WTC11 (cell line): ENCODE measurements at regions not wholly inside any gene's neighbourhood (a gene's known extent, or its start where the extent isn't known, plus 50 kb on each side); places are given as distances from the start of the nearest gene placed in this dataset.

Source experiments
- CREB1 ChIP-seq: sonication (generic); formaldehyde crosslinking; IDR thresholded peaks from 2 replicates; pipeline ENCODE4 v1.8.0; 2023; ENCODE audit warnings: mild to moderate bottlenecking, missing genetic modification reagents
- CREM ChIP-seq: sonication (generic); formaldehyde crosslinking; IDR thresholded peaks from 2 replicates; pipeline ENCODE4 v1.8.1; 2022; ENCODE audit warnings: mild to moderate bottlenecking, missing genetic modification reagents, moderate library complexity
- ESRRA ChIP-seq: sonication (generic); formaldehyde crosslinking; IDR thresholded peaks from 2 replicates; pipeline ENCODE4 v1.8.1; 2022; ENCODE audit warnings: mild to moderate bottlenecking, missing genetic modification reagents, borderline replicate concordance
- JUN ChIP-seq: sonication (generic); formaldehyde crosslinking; IDR thresholded peaks from 2 replicates; pipeline ENCODE4 v1.8.0; 2023; ENCODE audit warnings: mild to moderate bottlenecking, missing genetic modification reagents
- NR2C2 ChIP-seq: sonication (generic); formaldehyde crosslinking; IDR thresholded peaks from 2 replicates; pipeline ENCODE4 v1.8.0; 2022; ENCODE audit warnings: mild to moderate bottlenecking, missing genetic modification reagents
- STAT6 ChIP-seq: sonication (generic); formaldehyde crosslinking; conservative IDR thresholded peaks from 2 replicates; pipeline ENCODE4 v1.8.1; 2023; ENCODE audit warnings: mild to moderate bottlenecking, low read depth, missing genetic modification reagents, moderate library complexity
- TEAD4 ChIP-seq: sonication (generic); formaldehyde crosslinking; IDR thresholded peaks from 2 replicates; pipeline ENCODE4 v1.8.0; 2022; ENCODE audit warnings: mild to moderate bottlenecking, missing genetic modification reagents
- TF ChIP-seq, protein P1 (sequence below): fragments of 200-600 bp; IDR thresholded peaks from 2 replicates; pipeline ENCODE4 v1.8.0; 2022; ENCODE audit warnings: antibody characterized with exemption
- TF ChIP-seq, protein P2 (sequence below): sonication (generic); formaldehyde crosslinking; IDR thresholded peaks from 2 replicates; pipeline ENCODE4 v1.8.0; 2022; ENCODE audit warnings: mild to moderate bottlenecking, missing genetic modification reagents
- TF ChIP-seq, protein P3 (sequence below): sonication (generic); formaldehyde crosslinking; IDR thresholded peaks from 2 replicates; pipeline ENCODE4 v1.8.1; 2022; ENCODE audit warnings: mild to moderate bottlenecking, moderate library complexity, missing genetic modification reagents
- TF ChIP-seq, protein P4 (sequence below): sonication (generic); formaldehyde crosslinking; IDR thresholded peaks from 2 replicates; pipeline ENCODE4 v1.8.0; 2022; ENCODE audit warnings: mild to moderate bottlenecking, missing genetic modification reagents
- TF ChIP-seq, protein P5 (sequence below): sonication (generic); formaldehyde crosslinking; IDR thresholded peaks from 2 replicates; pipeline ENCODE4 v1.8.0; 2023; ENCODE audit warnings: missing genetic modification reagents
- TF ChIP-seq, protein P6 (sequence below): sonication (generic); formaldehyde crosslinking; IDR thresholded peaks from 2 replicates; pipeline ENCODE4 v1.8.1; 2022; ENCODE audit warnings: missing genetic modification reagents, borderline replicate concordance

DNA sequence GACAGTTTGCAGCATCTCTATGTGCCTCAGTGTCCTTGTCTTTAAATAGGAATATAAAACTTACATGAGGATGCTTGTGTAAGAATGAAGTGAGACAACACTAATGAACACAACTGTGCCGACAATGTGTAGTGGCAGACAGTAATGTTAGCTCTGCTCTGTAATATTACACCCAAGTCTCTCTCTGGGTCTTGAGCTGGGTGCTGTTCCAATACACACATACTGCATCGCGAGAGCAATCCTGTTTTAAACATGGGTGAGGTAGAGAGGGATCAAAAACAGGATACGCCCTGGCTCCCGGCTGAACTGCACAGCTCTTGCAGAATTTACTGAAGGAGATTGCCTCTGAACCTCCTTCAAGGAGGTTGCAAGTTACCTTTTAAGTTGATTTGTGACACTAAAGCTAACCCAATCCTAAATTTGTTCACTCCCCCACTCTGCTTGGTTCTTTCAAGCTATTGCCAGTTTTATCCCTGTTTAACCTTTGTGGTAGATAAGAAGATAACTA lies 155.2 kb upstream of the ISL1 start:
- TF ChIP-seq NR2C2 (CRISPR knock-in tag) (no peak), JUN (CRISPR knock-in tag) (no peak), ESRRA (CRISPR knock-in tag) (no peak), STAT6 (CRISPR knock-in tag) (no peak), TEAD4 (CRISPR knock-in tag) (no peak), CREB1 (CRISPR knock-in tag) (no peak), CREM (CRISPR knock-in tag) (no peak)
- TF ChIP-seq, protein P1, sequence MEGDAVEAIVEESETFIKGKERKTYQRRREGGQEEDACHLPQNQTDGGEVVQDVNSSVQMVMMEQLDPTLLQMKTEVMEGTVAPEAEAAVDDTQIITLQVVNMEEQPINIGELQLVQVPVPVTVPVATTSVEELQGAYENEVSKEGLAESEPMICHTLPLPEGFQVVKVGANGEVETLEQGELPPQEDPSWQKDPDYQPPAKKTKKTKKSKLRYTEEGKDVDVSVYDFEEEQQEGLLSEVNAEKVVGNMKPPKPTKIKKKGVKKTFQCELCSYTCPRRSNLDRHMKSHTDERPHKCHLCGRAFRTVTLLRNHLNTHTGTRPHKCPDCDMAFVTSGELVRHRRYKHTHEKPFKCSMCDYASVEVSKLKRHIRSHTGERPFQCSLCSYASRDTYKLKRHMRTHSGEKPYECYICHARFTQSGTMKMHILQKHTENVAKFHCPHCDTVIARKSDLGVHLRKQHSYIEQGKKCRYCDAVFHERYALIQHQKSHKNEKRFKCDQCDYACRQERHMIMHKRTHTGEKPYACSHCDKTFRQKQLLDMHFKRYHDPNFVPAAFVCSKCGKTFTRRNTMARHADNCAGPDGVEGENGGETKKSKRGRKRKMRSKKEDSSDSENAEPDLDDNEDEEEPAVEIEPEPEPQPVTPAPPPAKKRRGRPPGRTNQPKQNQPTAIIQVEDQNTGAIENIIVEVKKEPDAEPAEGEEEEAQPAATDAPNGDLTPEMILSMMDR = no peak
- TF ChIP-seq, protein P2, sequence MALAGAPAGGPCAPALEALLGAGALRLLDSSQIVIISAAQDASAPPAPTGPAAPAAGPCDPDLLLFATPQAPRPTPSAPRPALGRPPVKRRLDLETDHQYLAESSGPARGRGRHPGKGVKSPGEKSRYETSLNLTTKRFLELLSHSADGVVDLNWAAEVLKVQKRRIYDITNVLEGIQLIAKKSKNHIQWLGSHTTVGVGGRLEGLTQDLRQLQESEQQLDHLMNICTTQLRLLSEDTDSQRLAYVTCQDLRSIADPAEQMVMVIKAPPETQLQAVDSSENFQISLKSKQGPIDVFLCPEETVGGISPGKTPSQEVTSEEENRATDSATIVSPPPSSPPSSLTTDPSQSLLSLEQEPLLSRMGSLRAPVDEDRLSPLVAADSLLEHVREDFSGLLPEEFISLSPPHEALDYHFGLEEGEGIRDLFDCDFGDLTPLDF (CRISPR knock-in tag) = no peak
- TF ChIP-seq, protein P3, sequence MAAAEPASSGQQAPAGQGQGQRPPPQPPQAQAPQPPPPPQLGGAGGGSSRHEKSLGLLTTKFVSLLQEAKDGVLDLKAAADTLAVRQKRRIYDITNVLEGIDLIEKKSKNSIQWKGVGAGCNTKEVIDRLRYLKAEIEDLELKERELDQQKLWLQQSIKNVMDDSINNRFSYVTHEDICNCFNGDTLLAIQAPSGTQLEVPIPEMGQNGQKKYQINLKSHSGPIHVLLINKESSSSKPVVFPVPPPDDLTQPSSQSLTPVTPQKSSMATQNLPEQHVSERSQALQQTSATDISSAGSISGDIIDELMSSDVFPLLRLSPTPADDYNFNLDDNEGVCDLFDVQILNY (CRISPR knock-in tag) = no peak
- TF ChIP-seq, protein P4, sequence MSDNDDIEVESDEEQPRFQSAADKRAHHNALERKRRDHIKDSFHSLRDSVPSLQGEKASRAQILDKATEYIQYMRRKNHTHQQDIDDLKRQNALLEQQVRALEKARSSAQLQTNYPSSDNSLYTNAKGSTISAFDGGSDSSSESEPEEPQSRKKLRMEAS (CRISPR knock-in tag) = no peak
- TF ChIP-seq, protein P5, sequence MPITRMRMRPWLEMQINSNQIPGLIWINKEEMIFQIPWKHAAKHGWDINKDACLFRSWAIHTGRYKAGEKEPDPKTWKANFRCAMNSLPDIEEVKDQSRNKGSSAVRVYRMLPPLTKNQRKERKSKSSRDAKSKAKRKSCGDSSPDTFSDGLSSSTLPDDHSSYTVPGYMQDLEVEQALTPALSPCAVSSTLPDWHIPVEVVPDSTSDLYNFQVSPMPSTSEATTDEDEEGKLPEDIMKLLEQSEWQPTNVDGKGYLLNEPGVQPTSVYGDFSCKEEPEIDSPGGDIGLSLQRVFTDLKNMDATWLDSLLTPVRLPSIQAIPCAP (CRISPR knock-in tag) = no peak
- TF ChIP-seq, protein P6, sequence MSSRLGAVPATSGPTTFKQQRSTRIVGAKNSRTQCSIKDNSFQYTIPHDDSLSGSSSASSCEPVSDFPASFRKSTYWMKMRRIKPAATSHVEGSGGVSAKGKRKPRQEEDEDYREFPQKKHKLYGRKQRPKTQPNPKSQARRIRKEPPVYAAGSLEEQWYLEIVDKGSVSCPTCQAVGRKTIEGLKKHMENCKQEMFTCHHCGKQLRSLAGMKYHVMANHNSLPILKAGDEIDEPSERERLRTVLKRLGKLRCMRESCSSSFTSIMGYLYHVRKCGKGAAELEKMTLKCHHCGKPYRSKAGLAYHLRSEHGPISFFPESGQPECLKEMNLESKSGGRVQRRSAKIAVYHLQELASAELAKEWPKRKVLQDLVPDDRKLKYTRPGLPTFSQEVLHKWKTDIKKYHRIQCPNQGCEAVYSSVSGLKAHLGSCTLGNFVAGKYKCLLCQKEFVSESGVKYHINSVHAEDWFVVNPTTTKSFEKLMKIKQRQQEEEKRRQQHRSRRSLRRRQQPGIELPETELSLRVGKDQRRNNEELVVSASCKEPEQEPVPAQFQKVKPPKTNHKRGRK (CRISPR knock-in tag) = no peak
